Gastroesophageal sphincter (tissue), 3 donors: ENCODE measurements at regions not wholly inside any gene's neighbourhood (a gene's known extent, or its start where the extent isn't known, plus 50 kb on each side); places are given as distances from the start of the nearest gene placed in this dataset.

ENCODE experiments used
- EP300 ChIP-seq: sonication (generic); formaldehyde crosslinking; IDR thresholded peaks from one replicate; pipeline ENCODE4 v1.6.1; 2017; ENCODE audit warnings: antibody characterized with exemption, mild to moderate bottlenecking
- POLR2A ChIP-seq, 2 donors: fragments of 450-650 bp; IDR thresholded peaks; one replicate each; pipeline ENCODE4 v1.6.1; 2017; ENCODE audit warnings: antibody characterized with exemption in 2 of 2, mild to moderate bottlenecking in 2 of 2, moderate library complexity in 1 of 2
- TF ChIP-seq, protein P1 (sequence below), 4 experiments: fragments of 200-600 bp in 2 of 4; fragments of 450-650 bp in 2 of 4; sonication (generic) in 1 of 4; IDR thresholded peaks; one replicate each; pipeline ENCODE4 v1.5.1; 2017 to 2019; ENCODE audit warnings: antibody characterized with exemption in 4 of 4, mild to moderate bottlenecking in 2 of 4, moderate library complexity in 2 of 4

DNA sequence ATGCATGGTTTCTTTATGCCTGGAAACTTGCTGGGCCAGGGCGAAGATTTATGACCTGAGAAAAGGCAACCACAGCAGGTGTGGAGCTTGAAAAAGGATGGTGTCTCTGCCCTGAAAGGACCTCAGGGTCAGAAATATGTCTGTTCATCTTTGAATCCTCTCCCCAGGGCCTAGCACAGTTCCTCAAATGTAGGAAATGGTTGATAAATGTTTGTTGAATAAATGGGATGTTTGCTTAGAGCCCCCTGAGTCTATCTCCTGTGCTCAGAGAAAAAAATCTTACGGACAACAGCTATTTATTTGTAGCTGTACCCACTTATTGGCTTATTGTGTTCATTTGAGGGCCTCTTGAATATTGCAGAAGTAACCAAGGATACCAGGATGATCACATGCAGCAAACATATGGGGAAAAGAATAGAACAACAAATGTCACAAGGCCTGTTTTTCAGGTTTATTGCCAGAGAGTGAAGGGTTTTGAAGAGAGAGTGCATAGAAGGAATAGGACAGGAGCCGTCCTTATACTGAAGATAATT lies 114.5 kb downstream of the KLF5 start:
- TF ChIP-seq, protein P1, sequence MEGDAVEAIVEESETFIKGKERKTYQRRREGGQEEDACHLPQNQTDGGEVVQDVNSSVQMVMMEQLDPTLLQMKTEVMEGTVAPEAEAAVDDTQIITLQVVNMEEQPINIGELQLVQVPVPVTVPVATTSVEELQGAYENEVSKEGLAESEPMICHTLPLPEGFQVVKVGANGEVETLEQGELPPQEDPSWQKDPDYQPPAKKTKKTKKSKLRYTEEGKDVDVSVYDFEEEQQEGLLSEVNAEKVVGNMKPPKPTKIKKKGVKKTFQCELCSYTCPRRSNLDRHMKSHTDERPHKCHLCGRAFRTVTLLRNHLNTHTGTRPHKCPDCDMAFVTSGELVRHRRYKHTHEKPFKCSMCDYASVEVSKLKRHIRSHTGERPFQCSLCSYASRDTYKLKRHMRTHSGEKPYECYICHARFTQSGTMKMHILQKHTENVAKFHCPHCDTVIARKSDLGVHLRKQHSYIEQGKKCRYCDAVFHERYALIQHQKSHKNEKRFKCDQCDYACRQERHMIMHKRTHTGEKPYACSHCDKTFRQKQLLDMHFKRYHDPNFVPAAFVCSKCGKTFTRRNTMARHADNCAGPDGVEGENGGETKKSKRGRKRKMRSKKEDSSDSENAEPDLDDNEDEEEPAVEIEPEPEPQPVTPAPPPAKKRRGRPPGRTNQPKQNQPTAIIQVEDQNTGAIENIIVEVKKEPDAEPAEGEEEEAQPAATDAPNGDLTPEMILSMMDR (IDR thresholded peaks at IDR 0.05) = no peak
- TF ChIP-seq EP300 (no peak), POLR2A (IDR thresholded peaks at IDR 0.05) (no peak)
